ENCODE measurements at regions not wholly inside any gene's neighbourhood (a gene's known extent, or its start where the extent isn't known, plus 50 kb on each side); places are given as distances from the start of the nearest gene placed in this dataset.

- DNase-seq: no peak
Measured at GRCh38 chr6:134477991-134478635, 160.2 kb upstream of the SGK1 start.

- no peak for DNase-seq
Measured at GRCh38 chr6:134474955-134475354, 157.0 kb upstream of the SGK1 start.

- no peak for DNase-seq
Measured at GRCh38 chr6:134472661-134473060, 154.7 kb upstream of the SGK1 start.

GRCh38 chr6:134472046-134472445, 154.1 kb upstream of the SGK1 start:
- DNase-seq: no peak

GRCh38 chr6:134470457-134470975, 152.6 kb upstream of the SGK1 start:
- no peak for DNase-seq

GRCh38 chr6:134469702-134470456, 152.0 kb upstream of the SGK1 start:
- no peak for DNase-seq

- DNase-seq: no peak
Measured at GRCh38 chr6:134468633-134469032, 150.7 kb upstream of the SGK1 start.

GRCh38 chr6:134467620-134468019, 149.7 kb upstream of the SGK1 start:
- no peak for DNase-seq

GRCh38 chr6:134466771-134467525, 149.0 kb upstream of the SGK1 start:
- peak; percentile 63 for DNase-seq

GRCh38 chr6:134464690-134465411, 146.9 kb upstream of the SGK1 start:
- DNase-seq: no peak

- no peak for DNase-seq
Measured at GRCh38 chr6:134458857-134459657, 141.1 kb upstream of the SGK1 start.

- no peak for DNase-seq
Measured at GRCh38 chr6:134457941-134458340, 140.0 kb upstream of the SGK1 start.

- DNase-seq: no peak
Measured at GRCh38 chr6:134456226-134456625, 138.3 kb upstream of the SGK1 start.

GRCh38 chr6:134455319-134455718, 137.4 kb upstream of the SGK1 start:
- no peak for DNase-seq

- DNase-seq: no peak
Measured at GRCh38 chr6:134454794-134455193, 136.9 kb upstream of the SGK1 start.

GRCh38 chr6:134453792-134454510, 136.0 kb upstream of the SGK1 start:
- no peak for DNase-seq

- DNase-seq: no peak
Measured at GRCh38 chr6:134452906-134453305, 135.0 kb upstream of the SGK1 start.

- no peak for DNase-seq
Measured at GRCh38 chr6:134451529-134451928, 133.6 kb upstream of the SGK1 start.

- DNase-seq: no peak
Measured at GRCh38 chr6:134449781-134450180, 131.9 kb upstream of the SGK1 start.

GRCh38 chr6:134449004-134449403, 131.1 kb upstream of the SGK1 start:
- DNase-seq: no peak

- DNase-seq: peak; percentile 98
Measured at GRCh38 chr6:134447883-134448387, 130.0 kb upstream of the SGK1 start.
